EH (cell line): ENCODE measurements at regions not wholly inside any gene's neighbourhood (a gene's known extent, or its start where the extent isn't known, plus 50 kb on each side); places are given as distances from the start of the nearest gene placed in this dataset.

ENCODE experiments used
- DNase-seq: peaks from one replicate; pipeline ENCODE4 v3.0.0-alpha.2; 2015; ENCODE audit warnings: low read depth

GRCh38 chr20:22466447-22467171, 117.8 kb downstream of the FOXA2 start:
- DNase-seq: no peak

GRCh38 chr20:22465622-22466446, 118.5 kb downstream of the FOXA2 start:
- no peak for DNase-seq

GRCh38 chr20:22464312-22465003, 119.9 kb downstream of the FOXA2 start:
- no peak for DNase-seq

GRCh38 chr20:22462975-22463914, 121.1 kb downstream of the FOXA2 start:
- DNase-seq: no peak

- DNase-seq: no peak
These were observed 123.6 kb downstream of the FOXA2 start for GRCh38 chr20:22460803-22461202.

- no peak for DNase-seq
These were observed 124.1 kb downstream of the FOXA2 start for GRCh38 chr20:22460231-22460630.

- DNase-seq: no peak
These were observed 124.6 kb downstream of the FOXA2 start for GRCh38 chr20:22459754-22460153.

GRCh38 chr20:22456109-22456508, 128.3 kb downstream of the FOXA2 start:
- DNase-seq: no peak

- DNase-seq: no peak
These were observed 129.1 kb downstream of the FOXA2 start for GRCh38 chr20:22455259-22455658.

- no peak for DNase-seq
These were observed 130.9 kb downstream of the FOXA2 start for GRCh38 chr20:22453244-22454080.

- DNase-seq: no peak
These were observed 131.8 kb downstream of the FOXA2 start for GRCh38 chr20:22452442-22453011.

GRCh38 chr20:22450537-22450936, 133.8 kb downstream of the FOXA2 start:
- no peak for DNase-seq

- DNase-seq: no peak
These were observed 135.0 kb downstream of the FOXA2 start for GRCh38 chr20:22449188-22449973.

GRCh38 chr20:22447447-22447778, 137.0 kb downstream of the FOXA2 start:
- DNase-seq: no peak

- DNase-seq: no peak
These were observed 137.5 kb downstream of the FOXA2 start for GRCh38 chr20:22446613-22447446.

GRCh38 chr20:22442318-22442717, 142.1 kb downstream of the FOXA2 start:
- DNase-seq: no peak

GRCh38 chr20:22438926-22439325, 145.4 kb downstream of the FOXA2 start:
- no peak for DNase-seq

- DNase-seq: no peak
These were observed 146.0 kb downstream of the FOXA2 start for GRCh38 chr20:22438346-22438745.

GRCh38 chr20:22437354-22437753, 147.0 kb downstream of the FOXA2 start:
- no peak for DNase-seq
